ENCODE measurements at regions not wholly inside any gene's neighbourhood (a gene's known extent, or its start where the extent isn't known, plus 50 kb on each side); places are given as distances from the start of the nearest gene placed in this dataset.

DNA sequence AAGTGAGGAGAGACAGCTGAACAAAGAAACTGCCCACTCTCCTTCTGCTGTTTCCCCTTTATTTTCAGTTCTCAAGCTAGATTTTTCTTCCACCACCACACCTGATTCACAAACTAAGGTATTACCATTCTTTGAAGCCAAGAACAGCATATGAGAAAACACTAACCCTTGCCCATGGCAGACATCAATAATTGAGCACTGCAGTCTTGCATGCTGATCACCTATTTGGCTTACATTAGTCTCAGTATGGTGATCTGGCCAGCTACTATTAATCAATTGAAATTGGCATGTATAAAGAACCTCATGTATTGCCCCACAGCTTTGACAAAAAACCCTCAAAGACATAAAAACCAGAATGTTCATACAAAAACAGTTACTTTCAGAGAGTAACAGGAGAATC lies 166.3 kb downstream of the SAMD5 start:
- H3K9me3 Mint-ChIP-seq, result peaks cover 14% of the 10 kb centered on the region
- TF ChIP-seq, protein P1, sequence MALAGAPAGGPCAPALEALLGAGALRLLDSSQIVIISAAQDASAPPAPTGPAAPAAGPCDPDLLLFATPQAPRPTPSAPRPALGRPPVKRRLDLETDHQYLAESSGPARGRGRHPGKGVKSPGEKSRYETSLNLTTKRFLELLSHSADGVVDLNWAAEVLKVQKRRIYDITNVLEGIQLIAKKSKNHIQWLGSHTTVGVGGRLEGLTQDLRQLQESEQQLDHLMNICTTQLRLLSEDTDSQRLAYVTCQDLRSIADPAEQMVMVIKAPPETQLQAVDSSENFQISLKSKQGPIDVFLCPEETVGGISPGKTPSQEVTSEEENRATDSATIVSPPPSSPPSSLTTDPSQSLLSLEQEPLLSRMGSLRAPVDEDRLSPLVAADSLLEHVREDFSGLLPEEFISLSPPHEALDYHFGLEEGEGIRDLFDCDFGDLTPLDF (CRISPR knock-in tag; IDR thresholded peaks at IDR 0.05), result no peak
- TF ChIP-seq, protein P2, sequence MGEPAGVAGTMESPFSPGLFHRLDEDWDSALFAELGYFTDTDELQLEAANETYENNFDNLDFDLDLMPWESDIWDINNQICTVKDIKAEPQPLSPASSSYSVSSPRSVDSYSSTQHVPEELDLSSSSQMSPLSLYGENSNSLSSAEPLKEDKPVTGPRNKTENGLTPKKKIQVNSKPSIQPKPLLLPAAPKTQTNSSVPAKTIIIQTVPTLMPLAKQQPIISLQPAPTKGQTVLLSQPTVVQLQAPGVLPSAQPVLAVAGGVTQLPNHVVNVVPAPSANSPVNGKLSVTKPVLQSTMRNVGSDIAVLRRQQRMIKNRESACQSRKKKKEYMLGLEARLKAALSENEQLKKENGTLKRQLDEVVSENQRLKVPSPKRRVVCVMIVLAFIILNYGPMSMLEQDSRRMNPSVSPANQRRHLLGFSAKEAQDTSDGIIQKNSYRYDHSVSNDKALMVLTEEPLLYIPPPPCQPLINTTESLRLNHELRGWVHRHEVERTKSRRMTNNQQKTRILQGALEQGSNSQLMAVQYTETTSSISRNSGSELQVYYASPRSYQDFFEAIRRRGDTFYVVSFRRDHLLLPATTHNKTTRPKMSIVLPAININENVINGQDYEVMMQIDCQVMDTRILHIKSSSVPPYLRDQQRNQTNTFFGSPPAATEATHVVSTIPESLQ (CRISPR knock-in tag; IDR thresholded peaks at IDR 0.05), result no peak
- TF ChIP-seq FOXJ3 (CRISPR knock-in tag; IDR thresholded peaks at IDR 0.05; ENCODE audit: borderline replicate concordance) (no peak), NFATC4 (CRISPR knock-in tag; IDR thresholded peaks at IDR 0.05) (no peak), ZNF671 (CRISPR knock-in tag; IDR thresholded peaks at IDR 0.05) (no peak), CREB1 (CRISPR knock-in tag; IDR thresholded peaks at IDR 0.05) (no peak), SMAD3 (CRISPR knock-in tag; IDR thresholded peaks at IDR 0.05; ENCODE audit: borderline replicate concordance) (no peak)
- TF ChIP-seq, protein P3, sequence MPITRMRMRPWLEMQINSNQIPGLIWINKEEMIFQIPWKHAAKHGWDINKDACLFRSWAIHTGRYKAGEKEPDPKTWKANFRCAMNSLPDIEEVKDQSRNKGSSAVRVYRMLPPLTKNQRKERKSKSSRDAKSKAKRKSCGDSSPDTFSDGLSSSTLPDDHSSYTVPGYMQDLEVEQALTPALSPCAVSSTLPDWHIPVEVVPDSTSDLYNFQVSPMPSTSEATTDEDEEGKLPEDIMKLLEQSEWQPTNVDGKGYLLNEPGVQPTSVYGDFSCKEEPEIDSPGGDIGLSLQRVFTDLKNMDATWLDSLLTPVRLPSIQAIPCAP (CRISPR knock-in tag; IDR thresholded peaks at IDR 0.05), result no peak
- TF ChIP-seq, protein P4, sequence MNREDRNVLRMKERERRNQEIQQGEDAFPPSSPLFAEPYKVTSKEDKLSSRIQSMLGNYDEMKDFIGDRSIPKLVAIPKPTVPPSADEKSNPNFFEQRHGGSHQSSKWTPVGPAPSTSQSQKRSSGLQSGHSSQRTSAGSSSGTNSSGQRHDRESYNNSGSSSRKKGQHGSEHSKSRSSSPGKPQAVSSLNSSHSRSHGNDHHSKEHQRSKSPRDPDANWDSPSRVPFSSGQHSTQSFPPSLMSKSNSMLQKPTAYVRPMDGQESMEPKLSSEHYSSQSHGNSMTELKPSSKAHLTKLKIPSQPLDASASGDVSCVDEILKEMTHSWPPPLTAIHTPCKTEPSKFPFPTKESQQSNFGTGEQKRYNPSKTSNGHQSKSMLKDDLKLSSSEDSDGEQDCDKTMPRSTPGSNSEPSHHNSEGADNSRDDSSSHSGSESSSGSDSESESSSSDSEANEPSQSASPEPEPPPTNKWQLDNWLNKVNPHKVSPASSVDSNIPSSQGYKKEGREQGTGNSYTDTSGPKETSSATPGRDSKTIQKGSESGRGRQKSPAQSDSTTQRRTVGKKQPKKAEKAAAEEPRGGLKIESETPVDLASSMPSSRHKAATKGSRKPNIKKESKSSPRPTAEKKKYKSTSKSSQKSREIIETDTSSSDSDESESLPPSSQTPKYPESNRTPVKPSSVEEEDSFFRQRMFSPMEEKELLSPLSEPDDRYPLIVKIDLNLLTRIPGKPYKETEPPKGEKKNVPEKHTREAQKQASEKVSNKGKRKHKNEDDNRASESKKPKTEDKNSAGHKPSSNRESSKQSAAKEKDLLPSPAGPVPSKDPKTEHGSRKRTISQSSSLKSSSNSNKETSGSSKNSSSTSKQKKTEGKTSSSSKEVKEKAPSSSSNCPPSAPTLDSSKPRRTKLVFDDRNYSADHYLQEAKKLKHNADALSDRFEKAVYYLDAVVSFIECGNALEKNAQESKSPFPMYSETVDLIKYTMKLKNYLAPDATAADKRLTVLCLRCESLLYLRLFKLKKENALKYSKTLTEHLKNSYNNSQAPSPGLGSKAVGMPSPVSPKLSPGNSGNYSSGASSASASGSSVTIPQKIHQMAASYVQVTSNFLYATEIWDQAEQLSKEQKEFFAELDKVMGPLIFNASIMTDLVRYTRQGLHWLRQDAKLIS (CRISPR knock-in tag; IDR thresholded peaks at IDR 0.05; ENCODE audit: borderline replicate concordance), result no peak
- TF ChIP-seq, protein P5, sequence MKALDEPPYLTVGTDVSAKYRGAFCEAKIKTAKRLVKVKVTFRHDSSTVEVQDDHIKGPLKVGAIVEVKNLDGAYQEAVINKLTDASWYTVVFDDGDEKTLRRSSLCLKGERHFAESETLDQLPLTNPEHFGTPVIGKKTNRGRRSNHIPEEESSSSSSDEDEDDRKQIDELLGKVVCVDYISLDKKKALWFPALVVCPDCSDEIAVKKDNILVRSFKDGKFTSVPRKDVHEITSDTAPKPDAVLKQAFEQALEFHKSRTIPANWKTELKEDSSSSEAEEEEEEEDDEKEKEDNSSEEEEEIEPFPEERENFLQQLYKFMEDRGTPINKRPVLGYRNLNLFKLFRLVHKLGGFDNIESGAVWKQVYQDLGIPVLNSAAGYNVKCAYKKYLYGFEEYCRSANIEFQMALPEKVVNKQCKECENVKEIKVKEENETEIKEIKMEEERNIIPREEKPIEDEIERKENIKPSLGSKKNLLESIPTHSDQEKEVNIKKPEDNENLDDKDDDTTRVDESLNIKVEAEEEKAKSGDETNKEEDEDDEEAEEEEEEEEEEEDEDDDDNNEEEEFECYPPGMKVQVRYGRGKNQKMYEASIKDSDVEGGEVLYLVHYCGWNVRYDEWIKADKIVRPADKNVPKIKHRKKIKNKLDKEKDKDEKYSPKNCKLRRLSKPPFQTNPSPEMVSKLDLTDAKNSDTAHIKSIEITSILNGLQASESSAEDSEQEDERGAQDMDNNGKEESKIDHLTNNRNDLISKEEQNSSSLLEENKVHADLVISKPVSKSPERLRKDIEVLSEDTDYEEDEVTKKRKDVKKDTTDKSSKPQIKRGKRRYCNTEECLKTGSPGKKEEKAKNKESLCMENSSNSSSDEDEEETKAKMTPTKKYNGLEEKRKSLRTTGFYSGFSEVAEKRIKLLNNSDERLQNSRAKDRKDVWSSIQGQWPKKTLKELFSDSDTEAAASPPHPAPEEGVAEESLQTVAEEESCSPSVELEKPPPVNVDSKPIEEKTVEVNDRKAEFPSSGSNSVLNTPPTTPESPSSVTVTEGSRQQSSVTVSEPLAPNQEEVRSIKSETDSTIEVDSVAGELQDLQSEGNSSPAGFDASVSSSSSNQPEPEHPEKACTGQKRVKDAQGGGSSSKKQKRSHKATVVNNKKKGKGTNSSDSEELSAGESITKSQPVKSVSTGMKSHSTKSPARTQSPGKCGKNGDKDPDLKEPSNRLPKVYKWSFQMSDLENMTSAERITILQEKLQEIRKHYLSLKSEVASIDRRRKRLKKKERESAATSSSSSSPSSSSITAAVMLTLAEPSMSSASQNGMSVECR (CRISPR knock-in tag; IDR thresholded peaks at IDR 0.05; ENCODE audit: borderline replicate concordance), result no peak
- TF ChIP-seq, protein P6, sequence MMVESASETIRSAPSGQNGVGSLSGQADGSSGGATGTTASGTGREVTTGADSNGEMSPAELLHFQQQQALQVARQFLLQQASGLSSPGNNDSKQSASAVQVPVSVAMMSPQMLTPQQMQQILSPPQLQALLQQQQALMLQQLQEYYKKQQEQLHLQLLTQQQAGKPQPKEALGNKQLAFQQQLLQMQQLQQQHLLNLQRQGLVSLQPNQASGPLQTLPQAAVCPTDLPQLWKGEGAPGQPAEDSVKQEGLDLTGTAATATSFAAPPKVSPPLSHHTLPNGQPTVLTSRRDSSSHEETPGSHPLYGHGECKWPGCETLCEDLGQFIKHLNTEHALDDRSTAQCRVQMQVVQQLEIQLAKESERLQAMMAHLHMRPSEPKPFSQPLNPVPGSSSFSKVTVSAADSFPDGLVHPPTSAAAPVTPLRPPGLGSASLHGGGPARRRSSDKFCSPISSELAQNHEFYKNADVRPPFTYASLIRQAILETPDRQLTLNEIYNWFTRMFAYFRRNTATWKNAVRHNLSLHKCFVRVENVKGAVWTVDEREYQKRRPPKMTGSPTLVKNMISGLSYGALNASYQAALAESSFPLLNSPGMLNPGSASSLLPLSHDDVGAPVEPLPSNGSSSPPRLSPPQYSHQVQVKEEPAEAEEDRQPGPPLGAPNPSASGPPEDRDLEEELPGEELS (CRISPR knock-in tag; IDR thresholded peaks at IDR 0.05), result no peak
- TF ChIP-seq, protein P7, sequence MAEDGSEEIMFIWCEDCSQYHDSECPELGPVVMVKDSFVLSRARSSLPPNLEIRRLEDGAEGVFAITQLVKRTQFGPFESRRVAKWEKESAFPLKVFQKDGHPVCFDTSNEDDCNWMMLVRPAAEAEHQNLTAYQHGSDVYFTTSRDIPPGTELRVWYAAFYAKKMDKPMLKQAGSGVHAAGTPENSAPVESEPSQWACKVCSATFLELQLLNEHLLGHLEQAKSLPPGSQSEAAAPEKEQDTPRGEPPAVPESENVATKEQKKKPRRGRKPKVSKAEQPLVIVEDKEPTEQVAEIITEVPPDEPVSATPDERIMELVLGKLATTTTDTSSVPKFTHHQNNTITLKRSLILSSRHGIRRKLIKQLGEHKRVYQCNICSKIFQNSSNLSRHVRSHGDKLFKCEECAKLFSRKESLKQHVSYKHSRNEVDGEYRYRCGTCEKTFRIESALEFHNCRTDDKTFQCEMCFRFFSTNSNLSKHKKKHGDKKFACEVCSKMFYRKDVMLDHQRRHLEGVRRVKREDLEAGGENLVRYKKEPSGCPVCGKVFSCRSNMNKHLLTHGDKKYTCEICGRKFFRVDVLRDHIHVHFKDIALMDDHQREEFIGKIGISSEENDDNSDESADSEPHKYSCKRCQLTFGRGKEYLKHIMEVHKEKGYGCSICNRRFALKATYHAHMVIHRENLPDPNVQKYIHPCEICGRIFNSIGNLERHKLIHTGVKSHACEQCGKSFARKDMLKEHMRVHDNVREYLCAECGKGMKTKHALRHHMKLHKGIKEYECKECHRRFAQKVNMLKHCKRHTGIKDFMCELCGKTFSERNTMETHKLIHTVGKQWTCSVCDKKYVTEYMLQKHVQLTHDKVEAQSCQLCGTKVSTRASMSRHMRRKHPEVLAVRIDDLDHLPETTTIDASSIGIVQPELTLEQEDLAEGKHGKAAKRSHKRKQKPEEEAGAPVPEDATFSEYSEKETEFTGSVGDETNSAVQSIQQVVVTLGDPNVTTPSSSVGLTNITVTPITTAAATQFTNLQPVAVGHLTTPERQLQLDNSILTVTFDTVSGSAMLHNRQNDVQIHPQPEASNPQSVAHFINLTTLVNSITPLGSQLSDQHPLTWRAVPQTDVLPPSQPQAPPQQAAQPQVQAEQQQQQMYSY (CRISPR knock-in tag; IDR thresholded peaks at IDR 0.05), result no peak
- TF ChIP-seq, protein P8, sequence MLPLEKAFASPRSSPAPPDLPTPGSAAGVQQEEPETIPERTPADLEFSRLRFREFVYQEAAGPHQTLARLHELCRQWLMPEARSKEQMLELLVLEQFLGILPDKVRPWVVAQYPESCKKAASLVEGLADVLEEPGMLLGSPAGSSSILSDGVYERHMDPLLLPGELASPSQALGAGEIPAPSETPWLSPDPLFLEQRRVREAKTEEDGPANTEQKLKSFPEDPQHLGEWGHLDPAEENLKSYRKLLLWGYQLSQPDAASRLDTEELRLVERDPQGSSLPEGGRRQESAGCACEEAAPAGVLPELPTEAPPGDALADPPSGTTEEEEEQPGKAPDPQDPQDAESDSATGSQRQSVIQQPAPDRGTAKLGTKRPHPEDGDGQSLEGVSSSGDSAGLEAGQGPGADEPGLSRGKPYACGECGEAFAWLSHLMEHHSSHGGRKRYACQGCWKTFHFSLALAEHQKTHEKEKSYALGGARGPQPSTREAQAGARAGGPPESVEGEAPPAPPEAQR (CRISPR knock-in tag; IDR thresholded peaks at IDR 0.05), result no peak
- POLR2A ChIA-PET, result no interaction called here
- DNase-seq (ENCODE audit: low spot score), result no peak
- H3K27me3 Mint-ChIP-seq (ENCODE audit: low read depth), result no peaks in the 10 kb centered on the region; the same call in 1 of the 2 replicates
- peaks cover 15% of the 10 kb centered on the region for H3K36me3 Mint-ChIP-seq
- H3K4me1 Mint-ChIP-seq, result peaks cover 41% of the 10 kb centered on the region
- H3K27ac Mint-ChIP-seq, result no peak overlapping the region
- no peak for ATAC-seq
- no peak overlapping the region for H3K4me3 Mint-ChIP-seq
- CTCF ChIA-PET, result no interaction called here
